HG03097 (cell line): ENCODE measurements at regions not wholly inside any gene's neighbourhood (a gene's known extent, or its start where the extent isn't known, plus 50 kb on each side); places are given as distances from the start of the nearest gene placed in this dataset.

Source experiments
- ATAC-seq: cut with Tn5 transposase; IDR thresholded peaks from one replicate; pipeline ENCODE4 v1.9.1; 2021; ENCODE audit not compliant: unreplicated experiment, low FRiP score

- ATAC-seq: no peak
Observed at GRCh38 chr10:113399065-113399464, 153.8 kb upstream of the HABP2 start.

DNA sequence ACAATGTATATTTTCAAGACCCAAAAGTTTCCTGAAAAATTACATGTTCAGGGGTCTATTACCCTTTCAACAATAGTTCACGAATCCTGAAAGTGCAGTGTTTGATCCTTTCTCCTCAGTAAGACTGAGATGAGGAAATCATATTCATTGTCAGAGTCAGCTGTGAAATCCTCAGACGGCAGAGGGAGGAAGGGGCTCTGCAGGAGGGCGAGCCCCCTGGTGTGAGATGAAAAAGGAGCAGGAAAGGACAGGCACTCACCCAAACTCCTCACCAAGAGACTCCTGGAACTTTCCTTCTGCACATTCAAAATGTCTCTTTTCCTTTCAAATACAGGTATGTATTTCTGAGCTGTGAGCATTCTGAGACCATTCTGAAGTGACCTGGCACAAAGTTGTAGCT, 150.3 kb upstream of the HABP2 start:
- no peak for ATAC-seq

GRCh38 chr10:113407218-113407617, 145.6 kb upstream of the HABP2 start:
- no peak for ATAC-seq

DNA sequence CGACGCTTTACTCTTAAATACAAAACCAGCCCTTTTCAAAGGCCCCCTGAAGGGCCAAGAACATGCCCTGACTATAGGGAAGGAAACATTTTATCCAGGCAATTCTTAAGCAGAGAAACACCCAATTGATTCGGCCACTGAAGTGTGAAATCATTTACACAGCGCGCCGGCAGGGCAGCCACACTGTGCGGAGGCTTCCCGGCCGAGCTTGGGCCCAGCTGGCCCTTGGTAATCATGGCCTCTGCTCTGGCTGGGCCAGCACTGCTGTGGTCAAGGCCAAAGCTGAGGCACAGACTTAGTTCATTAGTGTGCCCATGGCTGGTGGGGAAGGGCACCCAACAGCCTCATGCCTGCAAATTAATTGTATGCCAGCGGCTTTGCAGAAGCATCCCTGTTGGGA, 143.7 kb upstream of the HABP2 start:
- ATAC-seq: no peak

DNA sequence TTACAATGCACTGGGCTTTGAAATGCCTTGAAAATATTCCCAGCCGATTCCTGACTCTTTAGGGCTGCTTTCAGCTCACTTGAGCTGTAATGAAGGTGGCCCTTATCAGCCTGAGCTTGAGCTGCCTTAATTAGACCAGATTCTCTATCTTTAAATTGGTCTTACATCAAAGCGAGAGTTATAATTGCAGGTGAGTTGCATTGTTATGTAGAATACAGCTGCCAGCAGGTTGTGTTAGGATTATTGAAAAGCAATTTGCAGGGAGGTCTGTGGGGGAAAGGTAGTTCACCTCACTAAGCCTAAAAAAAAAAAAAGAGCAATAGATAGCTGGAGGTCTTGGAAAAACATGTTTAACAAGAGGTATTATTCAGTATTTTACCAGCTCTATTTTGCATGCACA, 142.2 kb upstream of the HABP2 start:
- no peak for ATAC-seq

GRCh38 chr10:113411456-113411855, 141.4 kb upstream of the HABP2 start:
- no peak for ATAC-seq

DNA sequence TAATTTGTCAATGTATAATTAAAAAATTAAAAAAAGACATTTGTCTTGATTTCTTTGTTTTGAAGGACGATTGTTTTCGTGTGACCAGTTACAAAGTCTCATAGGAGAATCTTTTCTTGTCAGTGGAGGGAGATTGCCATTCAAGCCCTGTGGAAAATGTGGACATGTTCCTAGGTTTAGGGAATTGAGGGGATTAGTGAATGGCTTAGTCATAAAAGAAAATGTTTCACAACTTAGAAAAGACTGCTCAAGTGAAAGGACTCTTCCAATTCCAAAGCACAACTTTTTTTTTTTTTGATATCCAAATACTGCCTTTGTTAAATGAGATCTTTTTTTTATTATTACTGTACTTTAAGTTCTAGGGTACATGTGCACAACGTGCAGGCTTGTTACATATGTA, 140.7 kb upstream of the HABP2 start:
- no peak for ATAC-seq

GRCh38 chr10:113414543-113414942, 138.3 kb upstream of the HABP2 start:
- no peak for ATAC-seq

- ATAC-seq: no peak
Observed at GRCh38 chr10:113415246-113415645, 137.6 kb upstream of the HABP2 start.

DNA sequence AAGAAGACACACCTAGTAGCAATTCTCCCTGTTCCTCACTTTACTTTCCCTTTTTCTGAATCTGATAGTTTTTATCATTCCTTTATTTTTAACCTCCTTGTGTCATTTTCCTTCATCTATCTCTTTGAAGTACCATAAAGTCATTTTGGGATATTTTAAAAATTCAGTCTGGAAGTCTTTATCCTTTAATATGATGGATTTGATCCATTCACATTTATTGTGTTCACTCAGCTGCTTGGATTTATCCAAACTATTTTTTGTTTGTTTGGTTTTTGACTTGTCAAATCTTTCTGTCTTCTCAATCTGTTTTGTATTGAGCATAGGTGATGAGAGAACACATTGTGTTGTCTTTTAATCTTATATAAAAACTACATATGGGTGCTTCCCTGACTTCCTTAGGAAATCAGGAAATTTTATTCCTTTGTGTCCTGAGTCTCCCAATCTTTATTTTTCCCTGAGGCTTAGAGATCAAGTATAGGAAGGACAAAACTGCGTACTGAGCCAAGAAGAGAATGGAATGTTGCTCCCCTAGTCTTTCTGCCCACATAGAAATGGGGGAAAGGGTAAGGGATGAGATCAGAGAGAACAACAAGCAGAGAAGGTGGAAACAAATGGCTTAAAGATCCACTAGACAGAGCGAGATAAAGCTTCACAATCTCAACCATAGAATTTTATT, 132.7 kb upstream of the HABP2 start:
- no peak for ATAC-seq

- ATAC-seq: no peak
Observed at GRCh38 chr10:113420733-113421675, 131.8 kb upstream of the HABP2 start.

DNA sequence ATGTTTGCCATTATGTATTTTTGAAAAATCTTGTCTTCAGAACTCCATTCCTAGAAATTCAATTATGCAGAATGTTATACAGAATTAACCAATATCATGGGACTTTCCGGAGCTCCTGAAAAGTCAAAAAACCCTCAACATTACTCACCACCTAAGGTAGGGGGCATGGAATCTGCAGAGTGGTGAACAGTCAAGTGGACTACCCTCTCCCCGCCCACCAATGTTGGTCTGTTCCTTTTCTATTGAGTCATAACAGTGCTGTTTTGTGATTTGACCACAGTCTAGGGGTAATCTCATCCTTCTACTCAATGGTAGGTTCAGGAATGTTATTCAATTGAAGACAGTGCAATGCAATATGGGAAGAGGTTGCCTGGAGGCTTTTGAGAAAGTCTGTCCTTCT, 130.5 kb upstream of the HABP2 start:
- ATAC-seq: no peak

DNA sequence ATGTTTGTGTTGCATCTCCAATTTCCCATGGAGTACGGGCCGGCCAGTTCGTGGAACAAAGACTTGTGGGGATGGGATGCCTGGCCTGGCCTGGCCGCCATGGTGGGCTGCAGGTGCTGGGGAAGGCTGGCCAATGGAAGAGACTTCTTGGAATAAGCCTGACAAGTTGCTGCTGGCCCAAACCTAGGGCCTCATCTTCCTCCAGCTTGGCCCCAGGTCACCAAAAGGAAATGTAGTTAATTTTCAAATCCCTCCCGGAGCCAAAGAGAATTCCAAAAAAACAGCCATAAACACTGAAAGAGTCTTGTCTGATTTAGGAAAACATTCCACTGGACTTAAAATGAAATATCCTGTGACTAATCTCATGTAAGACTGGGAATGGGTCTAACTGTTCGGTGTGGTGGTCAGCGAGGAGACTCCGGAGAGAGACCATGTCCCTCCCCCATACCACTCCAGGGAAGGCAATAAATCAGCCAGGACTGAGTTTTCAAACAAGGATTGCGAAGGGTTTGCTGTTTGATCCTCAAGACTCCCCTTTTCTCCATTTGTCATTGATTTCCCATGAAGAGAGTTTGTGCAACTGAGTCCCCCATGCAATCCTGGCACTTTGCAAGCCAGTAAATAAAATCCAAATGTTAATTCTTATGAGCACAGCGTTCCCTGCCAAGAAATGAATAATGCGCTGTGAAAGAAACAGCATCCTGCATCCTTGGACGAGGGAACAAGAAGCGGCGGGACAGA, 128.7 kb upstream of the HABP2 start:
- no peak for ATAC-seq

DNA sequence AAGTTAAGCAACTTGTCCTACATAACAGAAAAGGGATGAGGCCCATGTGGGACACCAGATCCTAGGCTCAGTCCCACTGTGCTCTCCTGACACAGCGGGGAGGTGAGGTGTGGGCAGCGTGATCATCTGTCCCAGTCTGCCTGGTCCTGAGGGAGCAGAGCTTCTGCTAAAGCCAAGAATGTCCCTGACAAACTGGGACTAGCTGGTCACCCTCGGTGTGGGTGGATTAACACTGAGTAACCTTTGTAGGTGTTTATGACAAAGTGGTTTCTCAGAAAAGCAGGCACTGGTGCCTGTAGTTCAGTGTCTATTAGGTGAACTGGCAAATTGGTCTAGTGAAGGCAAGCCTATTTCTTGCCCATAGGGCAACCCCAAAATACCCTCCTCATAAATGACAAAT, 127.8 kb upstream of the HABP2 start:
- no peak for ATAC-seq

DNA sequence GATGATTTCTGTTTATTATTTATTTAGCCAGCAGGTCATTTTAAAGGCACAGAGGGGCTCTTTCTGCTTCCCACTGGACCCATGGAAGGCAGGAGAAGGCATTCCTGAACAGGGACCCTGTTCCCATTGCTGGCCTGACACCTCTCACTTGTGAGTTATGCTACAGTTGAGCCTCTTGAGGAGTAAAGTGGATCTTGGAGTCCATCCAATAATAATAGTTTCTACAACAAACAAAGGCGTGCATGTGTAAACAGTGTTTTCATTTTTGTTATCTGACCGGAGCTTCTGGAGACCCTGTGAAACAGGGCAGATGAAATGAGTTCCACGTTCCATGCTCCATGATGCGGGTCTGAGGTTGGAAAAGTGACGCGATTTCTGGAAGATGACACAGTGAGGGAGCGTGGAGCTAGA, 127.3 kb upstream of the HABP2 start:
- no peak for ATAC-seq

DNA sequence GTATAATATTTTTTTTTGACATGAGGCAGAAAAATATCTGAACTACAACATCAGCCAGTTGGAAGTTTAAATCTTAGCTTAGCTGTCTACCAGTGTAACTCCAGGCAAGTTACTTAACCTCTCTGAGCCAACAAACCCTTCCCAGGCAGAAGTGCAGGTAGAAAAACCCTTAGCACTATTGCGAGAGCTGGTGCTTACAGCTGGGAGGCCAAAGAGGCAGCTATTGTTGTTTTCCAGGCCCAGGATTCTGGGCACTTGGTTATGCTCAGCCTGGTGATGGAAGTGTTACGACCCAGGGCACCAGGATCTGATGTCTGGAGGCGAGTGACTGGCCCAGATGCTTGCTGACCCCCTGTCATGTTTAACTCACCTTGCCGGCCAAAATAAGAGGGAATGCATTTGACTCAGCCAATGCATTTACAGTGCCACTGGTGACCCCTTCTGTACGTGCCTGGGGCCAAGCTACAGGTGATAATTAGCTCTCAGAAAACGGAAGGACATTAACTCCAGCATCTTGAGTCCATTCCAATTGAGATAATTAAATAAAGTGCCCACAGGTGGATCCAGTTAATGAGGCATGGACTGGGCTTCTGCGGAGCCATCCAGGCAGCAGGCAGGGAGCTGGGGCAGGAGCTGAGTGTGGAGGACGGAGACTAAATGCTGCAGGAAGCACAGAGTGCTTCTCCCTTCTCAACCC, 126.5 kb upstream of the HABP2 start:
- no peak for ATAC-seq

DNA sequence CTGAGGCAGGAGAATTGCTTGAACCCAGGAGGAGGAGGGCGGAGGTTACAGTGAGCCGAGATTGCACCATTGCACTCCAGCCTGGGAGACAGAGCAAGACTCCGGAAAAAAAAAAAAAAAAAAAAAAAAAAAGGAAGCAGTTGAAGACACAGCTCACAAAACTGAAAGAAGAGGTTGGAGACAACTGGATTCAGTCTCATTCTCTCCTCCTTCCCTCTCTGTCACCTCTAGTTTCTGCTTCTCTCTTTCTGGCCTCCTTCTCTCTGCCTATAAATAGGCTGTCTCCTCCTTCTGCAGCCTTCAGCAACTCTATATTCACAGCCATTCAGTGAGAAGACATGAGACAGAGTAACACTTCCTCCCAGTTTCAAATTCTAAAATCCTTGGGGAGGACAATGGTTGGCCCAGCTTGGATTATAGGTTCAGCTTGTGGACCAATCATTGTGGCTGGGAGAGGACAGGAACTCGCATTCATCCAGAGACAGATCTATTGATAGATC, 125.6 kb upstream of the HABP2 start:
- no peak for ATAC-seq

- no peak for ATAC-seq
Observed at GRCh38 chr10:113427811-113428558, 124.9 kb upstream of the HABP2 start.

- no peak for ATAC-seq
Observed at GRCh38 chr10:113430634-113431397, 122.0 kb upstream of the HABP2 start.
